Keratinocyte (primary cell): ENCODE measurements at regions not wholly inside any gene's neighbourhood (a gene's known extent, or its start where the extent isn't known, plus 50 kb on each side); places are given as distances from the start of the nearest gene placed in this dataset.

Experiments used
- EZH2 ChIP-seq: IDR thresholded peaks from one replicate; pipeline ENCODE4 v1.6.1; 2012; ENCODE audit warnings: inconsistent platforms, mild to moderate bottlenecking, low read length, moderate library complexity
- TF ChIP-seq, protein P1 (sequence below), 3 experiments: IDR thresholded peaks in 1 of 3; conservative IDR thresholded peaks in 1 of 3; optimal IDR thresholded peaks in 1 of 3; 2 replicates in 2 of 3; 3 replicates in 1 of 3; pipeline versions ENCODE3 to v1.5.1; 2011; ENCODE audit warnings: low read length in 3 of 3, mild to moderate bottlenecking in 3 of 3, moderate library complexity in 2 of 3, control low read depth in 1 of 3, inconsistent platforms in 1 of 3; ENCODE audit not compliant: insufficient read depth in 2 of 3; ENCODE audit errors: extremely low read depth in 1 of 3

GRCh38 chr7:13821152-13821787 is 168.2 kb downstream of the ETV1 start:
- TF ChIP-seq, protein P1, sequence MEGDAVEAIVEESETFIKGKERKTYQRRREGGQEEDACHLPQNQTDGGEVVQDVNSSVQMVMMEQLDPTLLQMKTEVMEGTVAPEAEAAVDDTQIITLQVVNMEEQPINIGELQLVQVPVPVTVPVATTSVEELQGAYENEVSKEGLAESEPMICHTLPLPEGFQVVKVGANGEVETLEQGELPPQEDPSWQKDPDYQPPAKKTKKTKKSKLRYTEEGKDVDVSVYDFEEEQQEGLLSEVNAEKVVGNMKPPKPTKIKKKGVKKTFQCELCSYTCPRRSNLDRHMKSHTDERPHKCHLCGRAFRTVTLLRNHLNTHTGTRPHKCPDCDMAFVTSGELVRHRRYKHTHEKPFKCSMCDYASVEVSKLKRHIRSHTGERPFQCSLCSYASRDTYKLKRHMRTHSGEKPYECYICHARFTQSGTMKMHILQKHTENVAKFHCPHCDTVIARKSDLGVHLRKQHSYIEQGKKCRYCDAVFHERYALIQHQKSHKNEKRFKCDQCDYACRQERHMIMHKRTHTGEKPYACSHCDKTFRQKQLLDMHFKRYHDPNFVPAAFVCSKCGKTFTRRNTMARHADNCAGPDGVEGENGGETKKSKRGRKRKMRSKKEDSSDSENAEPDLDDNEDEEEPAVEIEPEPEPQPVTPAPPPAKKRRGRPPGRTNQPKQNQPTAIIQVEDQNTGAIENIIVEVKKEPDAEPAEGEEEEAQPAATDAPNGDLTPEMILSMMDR (optimal IDR thresholded peaks at IDR 0.05 in 1 of 3, IDR thresholded peaks at IDR 0.05 in 1 of 3, conservative IDR thresholded peaks at IDR 0.05 in 1 of 3; ENCODE audit: extremely low read depth in 1 of 3, insufficient read depth in 2 of 3, low read length in 3 of 3): no peak
- TF ChIP-seq EZH2: no peak
